ENCODE measurements at regions not wholly inside any gene's neighbourhood (a gene's known extent, or its start where the extent isn't known, plus 50 kb on each side); places are given as distances from the start of the nearest gene placed in this dataset.

DNA sequence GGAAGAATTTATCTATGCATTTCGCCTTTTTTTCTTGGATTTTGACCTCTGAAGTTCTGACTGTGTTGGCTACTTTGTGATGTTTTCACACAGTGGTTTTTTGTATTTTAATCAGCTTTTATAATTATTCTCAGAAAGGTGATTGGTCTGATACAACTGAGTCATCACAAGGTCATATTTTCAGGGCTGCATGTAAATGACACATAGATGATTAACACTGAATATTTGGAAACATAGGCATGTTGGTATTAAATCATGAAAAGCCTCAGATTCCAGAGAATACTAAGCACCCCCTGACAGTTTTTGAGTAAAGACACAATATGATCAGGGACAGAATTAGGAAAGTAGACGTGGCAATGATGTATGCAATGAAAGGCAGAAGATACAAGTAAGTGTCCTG is 175.5 kb upstream of the SLCO3A1 start:
- no peak for DNase-seq (ENCODE audit: low spot score)

DNA sequence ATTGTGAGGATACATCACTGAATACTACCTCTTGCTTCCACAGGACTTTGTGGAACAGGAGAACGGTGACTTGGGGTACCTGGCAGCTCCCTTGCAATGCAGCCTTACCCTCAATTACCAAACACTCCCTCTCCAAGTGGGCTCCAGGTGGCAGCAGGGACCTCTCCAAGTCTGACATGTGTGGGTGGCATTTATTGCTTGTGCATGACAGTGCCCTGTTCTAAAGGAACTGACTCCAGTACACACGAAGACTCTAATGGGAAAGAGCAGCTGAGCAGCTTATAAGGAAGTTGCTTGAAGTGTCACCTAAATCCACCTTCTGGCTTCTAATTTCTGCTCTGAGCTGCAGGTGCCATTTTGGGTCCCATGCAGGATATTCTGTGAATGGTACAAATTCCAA is 174.1 kb upstream of the SLCO3A1 start:
- no peak for DNase-seq (ENCODE audit: low spot score)

GRCh38 chr15:91685436-91685835 is 168.1 kb upstream of the SLCO3A1 start:
- no peak for DNase-seq (ENCODE audit: low spot score)

DNA sequence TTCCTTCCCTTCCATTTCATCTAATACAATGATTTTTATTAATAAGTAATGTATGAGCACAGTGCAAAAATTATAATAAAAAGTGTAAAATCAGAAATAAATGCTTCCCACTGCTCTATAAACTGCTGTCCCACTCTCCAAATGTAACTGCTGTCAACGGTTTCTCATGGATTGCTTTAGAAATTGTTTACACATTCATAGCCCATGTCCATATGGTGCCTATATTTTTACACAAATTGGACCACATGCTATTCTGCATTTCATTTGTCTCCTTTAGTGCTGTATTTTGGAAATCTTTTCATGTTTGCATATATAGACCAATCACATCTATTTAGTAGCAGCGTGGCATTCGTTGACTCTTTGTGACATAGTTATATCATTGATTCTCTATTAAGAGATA is 164.7 kb upstream of the SLCO3A1 start:
- DNase-seq (ENCODE audit: low spot score), result no peak

GRCh38 chr15:91689377-91689776 is 164.1 kb upstream of the SLCO3A1 start:
- DNase-seq (ENCODE audit: low spot score), result no peak

DNA sequence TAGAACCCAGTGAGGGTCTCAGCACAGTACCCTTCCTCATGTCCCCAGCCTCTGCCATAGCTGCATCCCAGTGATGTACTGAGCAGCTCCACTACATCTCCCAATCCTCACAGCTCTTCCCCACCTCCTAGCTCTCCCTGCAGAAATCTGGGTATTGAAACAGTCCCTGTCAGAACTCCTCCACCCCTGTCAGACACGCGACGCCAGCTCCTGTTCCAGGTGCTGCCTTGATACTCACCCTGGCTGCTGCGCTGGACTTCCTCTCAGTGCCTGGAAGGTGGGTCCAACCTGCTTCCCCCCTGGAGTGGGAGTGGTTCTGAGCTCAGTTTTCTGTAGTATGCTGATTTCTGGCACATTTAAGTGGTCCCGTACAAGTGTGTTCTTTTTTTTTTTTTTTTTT is 160.9 kb upstream of the SLCO3A1 start:
- DNase-seq (ENCODE audit: low spot score), result no peak

DNA sequence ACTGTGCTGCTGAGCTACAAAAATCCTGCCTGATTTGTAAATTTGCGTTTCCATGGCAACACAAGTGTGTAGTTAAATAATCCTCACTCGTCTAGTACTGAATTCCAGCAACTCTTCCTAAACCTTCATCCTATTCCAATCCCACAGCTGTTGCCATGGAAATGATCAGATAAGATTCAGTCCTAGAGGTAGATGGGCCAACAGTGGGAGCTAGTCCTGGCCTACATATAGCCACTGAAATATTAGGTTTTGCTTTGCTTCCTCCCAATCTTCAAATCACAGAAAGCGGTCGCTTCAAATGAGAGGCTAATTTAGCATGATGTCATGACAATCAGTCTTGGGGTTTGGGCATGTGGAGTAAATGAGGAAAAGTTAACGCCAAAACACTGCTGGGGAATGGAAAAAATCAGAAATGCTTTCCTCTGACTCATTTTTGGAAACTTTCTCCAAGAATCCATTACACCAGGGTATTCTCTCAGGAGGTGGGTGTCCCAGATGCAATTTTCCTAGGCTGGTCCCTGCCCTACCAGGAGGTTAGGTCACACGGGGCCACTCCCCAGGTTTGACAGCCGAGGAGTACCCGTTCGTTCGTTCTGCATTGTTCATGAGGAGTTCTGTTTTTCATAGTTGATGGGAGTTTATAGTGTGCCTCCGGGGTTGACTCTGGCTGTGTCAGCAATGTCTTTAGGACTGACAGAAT is 159.2 kb upstream of the SLCO3A1 start:
- DNase-seq (ENCODE audit: low spot score), result no peak

- peak; percentile 13 for DNase-seq (ENCODE audit: low spot score)
Measured at GRCh38 chr15:91694831-91695210, 158.7 kb upstream of the SLCO3A1 start.

GRCh38 chr15:91695799-91696198 is 157.7 kb upstream of the SLCO3A1 start:
- DNase-seq (ENCODE audit: low spot score), result no peak

GRCh38 chr15:91696981-91697380 is 156.5 kb upstream of the SLCO3A1 start:
- DNase-seq (ENCODE audit: low spot score), result no peak

GRCh38 chr15:91698241-91698640 is 155.3 kb upstream of the SLCO3A1 start:
- DNase-seq (ENCODE audit: low spot score), result no peak

GRCh38 chr15:91699741-91700140 is 153.8 kb upstream of the SLCO3A1 start:
- DNase-seq (ENCODE audit: low spot score), result no peak

- no peak for DNase-seq (ENCODE audit: low spot score)
Measured at GRCh38 chr15:91703274-91703673, 150.2 kb upstream of the SLCO3A1 start.

- DNase-seq (ENCODE audit: low spot score), result no peak
Measured at GRCh38 chr15:91704343-91704742, 149.2 kb upstream of the SLCO3A1 start.

DNA sequence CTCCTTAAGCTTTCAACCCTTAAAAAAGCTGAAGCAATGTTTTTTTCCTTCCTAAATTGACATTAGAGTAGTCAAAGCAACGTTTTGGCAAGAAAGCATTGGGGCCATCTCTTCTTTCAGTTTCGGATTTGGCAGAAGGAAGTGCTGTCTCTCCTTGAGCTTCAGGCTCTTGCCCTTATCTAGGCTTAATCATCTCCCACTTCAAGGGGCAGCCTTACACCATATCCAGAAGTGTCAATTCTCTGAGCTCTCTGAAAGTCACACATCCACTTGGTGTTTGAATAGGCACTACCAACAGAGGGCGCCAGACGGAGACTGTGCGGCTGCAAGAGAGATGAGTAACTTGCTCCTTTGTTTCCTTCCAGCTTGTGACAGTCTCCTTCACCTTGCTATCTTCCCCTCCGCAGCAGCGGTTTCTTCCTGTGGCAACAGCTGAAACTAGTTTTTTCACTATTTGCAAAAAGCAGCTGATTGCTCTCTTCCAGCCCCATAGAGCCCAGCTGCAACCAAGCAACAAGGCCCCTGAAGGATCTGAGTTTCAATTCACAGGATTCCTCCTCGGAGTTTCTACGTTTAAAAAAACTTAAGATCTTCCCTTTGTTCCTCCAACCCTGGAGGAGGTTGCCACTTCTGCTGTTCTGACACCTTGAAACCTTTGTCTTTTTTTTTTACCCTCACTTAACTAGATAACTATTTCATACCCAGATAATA is 147.0 kb upstream of the SLCO3A1 start:
- peak; percentile 83 for DNase-seq (ENCODE audit: low spot score)

DNA sequence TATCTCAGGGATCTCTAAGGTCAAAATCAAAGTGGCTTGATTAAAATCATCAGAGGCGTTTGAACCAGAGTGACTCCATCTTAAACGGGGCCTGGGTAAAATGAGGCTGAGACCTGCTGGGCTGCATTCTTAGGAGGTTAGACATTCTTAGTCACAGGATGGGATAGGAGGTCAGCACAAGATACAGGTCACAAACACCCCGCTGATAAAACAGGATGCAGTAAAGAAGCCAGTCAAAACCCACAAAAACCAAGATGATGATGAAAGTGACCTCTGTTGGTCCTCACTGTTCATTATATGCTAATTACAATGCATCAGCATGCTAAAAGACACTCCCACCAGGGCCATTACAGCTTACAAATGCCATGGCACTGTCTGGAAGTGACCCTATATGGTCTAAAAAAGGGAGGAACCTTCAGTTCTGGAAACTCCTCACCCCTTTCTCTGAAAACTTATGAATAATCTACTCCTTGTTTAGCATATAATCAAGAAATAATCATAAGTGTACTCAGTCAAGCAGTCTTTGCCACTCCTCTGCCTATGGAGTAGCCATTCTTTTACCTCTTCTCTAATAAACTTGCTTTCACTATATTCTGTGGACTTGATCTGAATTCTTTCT is 143.3 kb upstream of the SLCO3A1 start:
- DNase-seq (ENCODE audit: low spot score), result peak; percentile 64

DNA sequence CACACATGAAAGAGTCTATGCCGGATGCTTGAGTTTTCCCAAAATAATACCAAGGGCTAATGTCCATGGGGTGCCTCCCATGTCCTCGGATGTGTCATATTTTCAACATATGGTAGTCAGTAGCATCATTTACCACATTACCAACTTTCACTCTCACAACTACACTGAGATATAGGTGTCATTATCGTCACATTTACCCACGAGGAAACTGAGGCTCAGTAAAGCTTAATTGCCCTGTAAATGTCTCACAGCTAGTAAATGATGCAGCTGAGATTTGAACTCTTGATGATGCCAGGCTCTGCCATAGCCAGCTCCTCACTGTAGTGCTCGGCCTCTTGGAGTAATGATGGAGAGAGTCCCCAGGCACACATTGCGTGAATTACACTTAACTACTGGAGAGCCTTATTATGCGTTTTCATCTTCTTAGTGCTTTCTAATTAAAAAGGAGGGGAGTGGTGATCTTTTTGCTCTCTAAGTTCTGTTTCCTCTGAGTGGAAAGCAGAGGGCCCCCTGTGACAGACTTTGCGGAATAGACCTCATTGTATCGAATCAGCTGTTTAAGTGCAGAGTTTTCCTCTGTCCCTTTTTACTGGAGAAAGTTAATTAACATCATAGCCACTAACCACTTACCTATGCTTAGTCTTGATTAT is 142.0 kb upstream of the SLCO3A1 start:
- no peak for DNase-seq (ENCODE audit: low spot score)

GRCh38 chr15:91712286-91712685 is 141.2 kb upstream of the SLCO3A1 start:
- no peak for DNase-seq (ENCODE audit: low spot score)

- no peak for DNase-seq (ENCODE audit: low spot score)
Measured at GRCh38 chr15:91716536-91716935, 137.0 kb upstream of the SLCO3A1 start.

GRCh38 chr15:91717811-91718210 is 135.7 kb upstream of the SLCO3A1 start:
- no peak for DNase-seq (ENCODE audit: low spot score)

DNA sequence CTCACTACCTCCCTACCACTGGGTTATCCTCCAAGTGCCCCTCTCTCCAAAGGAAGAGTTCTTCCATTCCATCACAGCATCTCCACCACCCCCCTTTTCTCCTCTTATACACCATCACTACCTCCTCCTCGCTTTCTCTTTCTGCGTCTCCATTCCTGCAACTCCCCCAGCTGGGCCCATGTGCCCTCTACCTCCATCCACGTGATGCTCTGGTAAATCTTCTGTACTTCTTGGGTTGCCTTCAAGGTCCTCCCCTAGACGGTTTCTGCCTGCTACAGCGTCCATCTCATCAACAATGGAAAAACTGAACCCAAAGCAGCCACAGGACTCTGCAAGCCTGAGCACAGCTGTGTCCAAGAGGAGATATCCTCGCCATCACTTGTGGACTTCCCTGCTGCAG is 129.5 kb upstream of the SLCO3A1 start:
- DNase-seq (ENCODE audit: low spot score), result no peak

DNA sequence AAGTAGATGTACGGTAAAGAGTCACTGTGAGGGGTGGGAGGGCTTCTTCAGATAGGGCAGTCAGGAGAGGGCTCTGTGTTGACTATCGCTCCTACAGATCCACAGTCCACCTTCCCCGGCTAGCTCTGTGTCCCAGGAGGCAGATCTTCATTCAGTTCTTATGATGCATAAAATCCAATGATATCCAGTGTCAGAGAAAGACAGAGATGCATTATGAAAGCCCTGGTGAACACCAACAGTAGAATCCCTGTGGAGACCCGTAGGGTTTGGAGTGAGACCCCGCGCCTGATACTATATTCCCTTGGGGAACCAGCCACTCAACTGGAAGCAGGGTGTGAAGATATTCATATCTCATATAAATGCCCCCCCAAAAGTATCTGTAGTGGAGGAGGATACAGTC is 119.8 kb upstream of the SLCO3A1 start:
- no peak for DNase-seq (ENCODE audit: low spot score)

Measured in kidney tubule cell (primary cell).